NT2/D1 (cell line): ENCODE measurements at regions not wholly inside any gene's neighbourhood (a gene's known extent, or its start where the extent isn't known, plus 50 kb on each side); places are given as distances from the start of the nearest gene placed in this dataset.

Experiments used
- DNase-seq: peaks from one replicate; pipeline ENCODE4 v3.0.0-alpha.2; 2011; ENCODE audit warnings: low read depth, low spot score
- H3K27me3 ChIP-seq: 2 replicates; pipeline ENCODE4 v1.6.0; 2011; ENCODE audit warnings: mild to moderate bottlenecking; ENCODE audit not compliant: insufficient read length, insufficient read depth
- H3K36me3 ChIP-seq: 2 replicates; pipeline ENCODE4 v1.6.1; 2011; ENCODE audit warnings: mild to moderate bottlenecking, low read length, mixed read lengths; ENCODE audit not compliant: insufficient read depth, insufficient read length
- H3K4me1 ChIP-seq: 2 replicates; pipeline ENCODE4 v1.5.1; 2011; ENCODE audit not compliant: insufficient read depth, insufficient read length
- H3K4me3 ChIP-seq: 2 replicates; pipeline ENCODE4 v1.5.1; 2011; ENCODE audit warnings: low read depth; ENCODE audit not compliant: insufficient read length
- H3K9ac ChIP-seq: 2 replicates; pipeline ENCODE4 v1.6.0; 2011; ENCODE audit warnings: low read depth; ENCODE audit not compliant: insufficient read length
- H3K9me3 ChIP-seq: 2 replicates; pipeline ENCODE4 v1.5.1; 2011; ENCODE audit warnings: mild to moderate bottlenecking, low read length; ENCODE audit not compliant: insufficient read depth
- SUZ12 ChIP-seq: IDR thresholded peaks from 2 replicates; pipeline ENCODE4 v1.6.1; 2011; ENCODE audit not compliant: insufficient read length, insufficient read depth; ENCODE audit errors: extremely low read depth
- YY1 ChIP-seq: IDR thresholded peaks from 2 replicates; pipeline ENCODE4 v1.6.1; 2011; ENCODE audit not compliant: insufficient read length, insufficient read depth
- ZNF274 ChIP-seq: IDR thresholded peaks from 2 replicates; pipeline ENCODE4 v1.6.1; 2011; ENCODE audit warnings: mild to moderate bottlenecking, low read depth, low read length

GRCh38 chr5:74576941-74577456 lies 63.5 kb downstream of the ENC1 start:
- H3K36me3 ChIP-seq: no peaks in the 10 kb centered on the region
- no peak for TF ChIP-seq SUZ12
- no peak for TF ChIP-seq YY1
- no peak for TF ChIP-seq ZNF274
- no peak overlapping the region for H3K9ac ChIP-seq
- DNase-seq: no peak
- H3K4me3 ChIP-seq: no peak overlapping the region
- no peaks in the 10 kb centered on the region for H3K9me3 ChIP-seq
- no peaks in the 10 kb centered on the region for H3K4me1 ChIP-seq
- H3K27me3 ChIP-seq: no peaks in the 10 kb centered on the region

- no peaks in the 10 kb centered on the region for H3K9me3 ChIP-seq
- H3K27me3 ChIP-seq: no peaks in the 10 kb centered on the region
- H3K9ac ChIP-seq: no peak overlapping the region
- H3K36me3 ChIP-seq: no peaks in the 10 kb centered on the region
- DNase-seq: no peak
- no peak for TF ChIP-seq SUZ12
- H3K4me1 ChIP-seq: no peaks in the 10 kb centered on the region
- H3K4me3 ChIP-seq: no peak overlapping the region
These were observed 64.6 kb downstream of the ENC1 start for GRCh38 chr5:74575741-74576538.

GRCh38 chr5:74570250-74570649 lies 70.3 kb downstream of the ENC1 start:
- no peak for DNase-seq
- no peaks in the 10 kb centered on the region for H3K27me3 ChIP-seq
- H3K36me3 ChIP-seq: no peaks in the 10 kb centered on the region
- no peak overlapping the region for H3K4me3 ChIP-seq
- no peak overlapping the region for H3K9ac ChIP-seq
- H3K4me1 ChIP-seq: no peaks in the 10 kb centered on the region
- TF ChIP-seq SUZ12 (no peak), ZNF274 (no peak), YY1 (no peak)
- no peaks in the 10 kb centered on the region for H3K9me3 ChIP-seq

- Histone ChIP-seq H3K9ac (no peak overlapping the region), H3K9me3 (no peaks in the 10 kb centered on the region), H3K4me1 (no peaks in the 10 kb centered on the region), H3K4me3 (no peak overlapping the region), H3K36me3 (no peaks in the 10 kb centered on the region), H3K27me3 (no peaks in the 10 kb centered on the region)
- DNase-seq: no peak
- no peak for TF ChIP-seq SUZ12
- TF ChIP-seq YY1: no peak
- TF ChIP-seq ZNF274: no peak
These were observed 73.0 kb downstream of the ENC1 start for GRCh38 chr5:74567411-74567995.

- no peaks in the 10 kb centered on the region for H3K4me1 ChIP-seq
- no peak for TF ChIP-seq YY1
- TF ChIP-seq SUZ12: no peak
- no peak for TF ChIP-seq ZNF274
- H3K9me3 ChIP-seq: no peaks in the 10 kb centered on the region
- DNase-seq: no peak
- no peak overlapping the region for H3K9ac ChIP-seq
- no peak overlapping the region for H3K4me3 ChIP-seq
- no peaks in the 10 kb centered on the region for H3K36me3 ChIP-seq
- no peaks in the 10 kb centered on the region for H3K27me3 ChIP-seq
These were observed 78.4 kb downstream of the ENC1 start for GRCh38 chr5:74562122-74562521.

- TF ChIP-seq SUZ12 (no peak), YY1 (no peak), ZNF274 (no peak)
- H3K4me3 ChIP-seq: no peak overlapping the region
- H3K9me3 ChIP-seq: no peaks in the 10 kb centered on the region
- no peak for DNase-seq
- H3K27me3 ChIP-seq: no peaks in the 10 kb centered on the region
- no peaks in the 10 kb centered on the region for H3K36me3 ChIP-seq
- H3K9ac ChIP-seq: no peak overlapping the region
- no peaks in the 10 kb centered on the region for H3K4me1 ChIP-seq
These were observed 80.3 kb downstream of the ENC1 start for GRCh38 chr5:74560245-74560644.

- DNase-seq: no peak
- TF ChIP-seq ZNF274 (no peak), YY1 (no peak), SUZ12 (no peak)
- no peak overlapping the region for H3K4me3 ChIP-seq
These were observed 83.6 kb downstream of the ENC1 start for GRCh38 chr5:74556631-74557595.

More at GRCh38 chr5:74556631-74557595, 83.6 kb downstream of the ENC1 start:
- Histone ChIP-seq H3K4me1 (no peaks in the 10 kb centered on the region), H3K9ac (no peak overlapping the region), H3K27me3 (no peaks in the 10 kb centered on the region), H3K9me3 (no peaks in the 10 kb centered on the region), H3K36me3 (no peaks in the 10 kb centered on the region)
